ENCODE measurements at regions not wholly inside any gene's neighbourhood (a gene's known extent, or its start where the extent isn't known, plus 50 kb on each side); places are given as distances from the start of the nearest gene placed in this dataset.

DNA sequence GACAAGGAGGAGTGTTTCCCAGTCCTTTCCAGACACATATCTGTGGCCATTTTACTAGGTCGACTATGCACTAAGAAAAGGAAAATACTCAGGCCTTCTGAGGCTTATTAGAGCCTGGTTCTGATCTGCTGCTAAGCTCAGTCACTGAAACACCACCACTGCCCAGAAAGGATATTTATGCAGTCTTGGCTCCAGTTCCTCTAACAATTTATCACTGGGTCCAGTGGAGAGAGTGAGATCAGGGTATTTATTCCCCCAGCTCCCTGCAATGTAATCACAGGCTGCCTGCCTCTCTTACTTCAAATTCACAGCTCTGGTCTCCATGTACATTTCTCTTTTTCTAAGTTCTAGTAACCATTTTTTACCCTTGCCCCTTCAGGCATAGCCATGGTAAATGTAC lies 81.6 kb upstream of the INPP4B start:
- TF ChIP-seq, protein P1, sequence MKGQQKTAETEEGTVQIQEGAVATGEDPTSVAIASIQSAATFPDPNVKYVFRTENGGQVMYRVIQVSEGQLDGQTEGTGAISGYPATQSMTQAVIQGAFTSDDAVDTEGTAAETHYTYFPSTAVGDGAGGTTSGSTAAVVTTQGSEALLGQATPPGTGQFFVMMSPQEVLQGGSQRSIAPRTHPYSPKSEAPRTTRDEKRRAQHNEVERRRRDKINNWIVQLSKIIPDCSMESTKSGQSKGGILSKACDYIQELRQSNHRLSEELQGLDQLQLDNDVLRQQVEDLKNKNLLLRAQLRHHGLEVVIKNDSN (IDR thresholded peaks at IDR 0.05) = no peak
- TF ChIP-seq RAD21 (IDR thresholded peaks at IDR 0.05; ENCODE audit: low read depth) (no peak), TAF1 (IDR thresholded peaks at IDR 0.05; ENCODE audit: low read depth) (no peak), FOXM1 (IDR thresholded peaks at IDR 0.05; ENCODE audit: borderline replicate concordance, low read depth) (no peak), NFIC (IDR thresholded peaks at IDR 0.05) (no peak), CEBPB (IDR thresholded peaks at IDR 0.05) (no peak), YY1 (IDR thresholded peaks at IDR 0.05; ENCODE audit: low read depth) (no peak), CREB1 (IDR thresholded peaks at IDR 0.05; ENCODE audit: low read depth) (no peak), ZBTB7A (IDR thresholded peaks at IDR 0.05; ENCODE audit: low read depth) (no peak), EP300 (IDR thresholded peaks at IDR 0.05; ENCODE audit: borderline replicate concordance) (no peak), TEAD4 (IDR thresholded peaks at IDR 0.05) (no peak)
- TF ChIP-seq, protein P2, sequence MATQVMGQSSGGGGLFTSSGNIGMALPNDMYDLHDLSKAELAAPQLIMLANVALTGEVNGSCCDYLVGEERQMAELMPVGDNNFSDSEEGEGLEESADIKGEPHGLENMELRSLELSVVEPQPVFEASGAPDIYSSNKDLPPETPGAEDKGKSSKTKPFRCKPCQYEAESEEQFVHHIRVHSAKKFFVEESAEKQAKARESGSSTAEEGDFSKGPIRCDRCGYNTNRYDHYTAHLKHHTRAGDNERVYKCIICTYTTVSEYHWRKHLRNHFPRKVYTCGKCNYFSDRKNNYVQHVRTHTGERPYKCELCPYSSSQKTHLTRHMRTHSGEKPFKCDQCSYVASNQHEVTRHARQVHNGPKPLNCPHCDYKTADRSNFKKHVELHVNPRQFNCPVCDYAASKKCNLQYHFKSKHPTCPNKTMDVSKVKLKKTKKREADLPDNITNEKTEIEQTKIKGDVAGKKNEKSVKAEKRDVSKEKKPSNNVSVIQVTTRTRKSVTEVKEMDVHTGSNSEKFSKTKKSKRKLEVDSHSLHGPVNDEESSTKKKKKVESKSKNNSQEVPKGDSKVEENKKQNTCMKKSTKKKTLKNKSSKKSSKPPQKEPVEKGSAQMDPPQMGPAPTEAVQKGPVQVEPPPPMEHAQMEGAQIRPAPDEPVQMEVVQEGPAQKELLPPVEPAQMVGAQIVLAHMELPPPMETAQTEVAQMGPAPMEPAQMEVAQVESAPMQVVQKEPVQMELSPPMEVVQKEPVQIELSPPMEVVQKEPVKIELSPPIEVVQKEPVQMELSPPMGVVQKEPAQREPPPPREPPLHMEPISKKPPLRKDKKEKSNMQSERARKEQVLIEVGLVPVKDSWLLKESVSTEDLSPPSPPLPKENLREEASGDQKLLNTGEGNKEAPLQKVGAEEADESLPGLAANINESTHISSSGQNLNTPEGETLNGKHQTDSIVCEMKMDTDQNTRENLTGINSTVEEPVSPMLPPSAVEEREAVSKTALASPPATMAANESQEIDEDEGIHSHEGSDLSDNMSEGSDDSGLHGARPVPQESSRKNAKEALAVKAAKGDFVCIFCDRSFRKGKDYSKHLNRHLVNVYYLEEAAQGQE (IDR thresholded peaks at IDR 0.05; ENCODE audit: low read depth) = no peak

DNA sequence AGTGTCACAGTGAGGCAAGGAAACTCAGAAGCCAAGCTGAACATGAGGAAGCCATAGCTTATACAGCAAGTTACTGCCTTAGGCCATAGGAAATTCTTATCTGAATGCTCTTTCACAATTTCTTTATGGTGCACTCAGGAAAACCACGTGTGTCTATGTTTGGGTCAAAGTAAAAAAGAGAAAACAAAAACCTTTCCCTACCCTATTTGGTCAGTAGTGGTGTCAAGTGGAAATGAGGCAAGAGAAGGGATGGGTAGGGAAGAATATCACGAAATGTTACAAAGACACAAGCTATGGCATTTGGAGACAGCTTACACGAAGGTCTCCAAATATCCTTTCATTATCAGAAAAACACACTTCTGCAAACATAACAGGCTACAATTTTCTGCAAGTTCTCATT lies 83.4 kb upstream of the INPP4B start:
- TF ChIP-seq CEBPB (IDR thresholded peaks at IDR 0.05) (no peak), FOXM1 (IDR thresholded peaks at IDR 0.05; ENCODE audit: borderline replicate concordance, low read depth) (no peak), EGR1 (IDR thresholded peaks at IDR 0.05) (no peak), ZBTB7A (IDR thresholded peaks at IDR 0.05; ENCODE audit: low read depth) (no peak), NFIC (IDR thresholded peaks at IDR 0.05) (no peak), TEAD4 (IDR thresholded peaks at IDR 0.05) (no peak), YY1 (IDR thresholded peaks at IDR 0.05; ENCODE audit: low read depth) (no peak), CREB1 (IDR thresholded peaks at IDR 0.05; ENCODE audit: low read depth) (no peak), TAF1 (IDR thresholded peaks at IDR 0.05; ENCODE audit: low read depth) (no peak), EP300 (IDR thresholded peaks at IDR 0.05; ENCODE audit: borderline replicate concordance) (no peak), RAD21 (IDR thresholded peaks at IDR 0.05; ENCODE audit: low read depth) (no peak), TCF12 (IDR thresholded peaks at IDR 0.05; ENCODE audit: low read depth) (no peak)
- TF ChIP-seq, protein P3, sequence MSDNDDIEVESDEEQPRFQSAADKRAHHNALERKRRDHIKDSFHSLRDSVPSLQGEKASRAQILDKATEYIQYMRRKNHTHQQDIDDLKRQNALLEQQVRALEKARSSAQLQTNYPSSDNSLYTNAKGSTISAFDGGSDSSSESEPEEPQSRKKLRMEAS (IDR thresholded peaks at IDR 0.05) = no peak
- TF ChIP-seq, protein P2 (IDR thresholded peaks at IDR 0.05; ENCODE audit: low read depth) = no peak
- TF ChIP-seq, protein P1 (IDR thresholded peaks at IDR 0.05) = no peak

DNA sequence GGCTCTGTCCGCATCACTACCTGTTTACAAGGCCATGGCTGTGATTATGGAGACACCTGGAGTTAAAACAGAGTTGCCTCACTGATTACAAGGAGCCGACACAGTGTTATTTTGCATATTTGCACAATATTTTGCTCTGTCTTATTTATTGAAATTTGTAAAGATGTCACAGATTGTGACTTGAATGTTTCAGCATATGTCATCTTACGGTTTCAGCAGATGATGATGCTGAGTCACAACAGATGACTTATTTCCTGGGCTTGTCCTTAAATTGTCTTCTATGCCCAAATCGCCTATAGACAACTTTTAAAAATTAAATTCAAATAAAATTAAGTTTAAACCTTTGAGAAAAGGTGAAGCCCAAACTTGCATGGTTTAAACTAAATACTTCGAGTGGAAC lies 87.1 kb upstream of the INPP4B start:
- TF ChIP-seq, protein P3 (IDR thresholded peaks at IDR 0.05) = no peak
- TF ChIP-seq TCF12 (IDR thresholded peaks at IDR 0.05; ENCODE audit: low read depth) (no peak), TAF1 (IDR thresholded peaks at IDR 0.05; ENCODE audit: low read depth) (no peak), NFIC (IDR thresholded peaks at IDR 0.05) (no peak), CREB1 (IDR thresholded peaks at IDR 0.05; ENCODE audit: low read depth) (no peak), TEAD4 (IDR thresholded peaks at IDR 0.05) (no peak), FOXM1 (IDR thresholded peaks at IDR 0.05; ENCODE audit: borderline replicate concordance, low read depth) (no peak), CEBPB (IDR thresholded peaks at IDR 0.05) (no peak), EP300 (IDR thresholded peaks at IDR 0.05; ENCODE audit: borderline replicate concordance) (no peak), EGR1 (IDR thresholded peaks at IDR 0.05) (no peak), ZBTB7A (IDR thresholded peaks at IDR 0.05; ENCODE audit: low read depth) (no peak)
- TF ChIP-seq, protein P1 (IDR thresholded peaks at IDR 0.05) = no peak
- TF ChIP-seq, protein P2 (IDR thresholded peaks at IDR 0.05; ENCODE audit: low read depth) = no peak
